SK-N-SH (cell line): ENCODE measurements at regions not wholly inside any gene's neighbourhood (a gene's known extent, or its start where the extent isn't known, plus 50 kb on each side); places are given as distances from the start of the nearest gene placed in this dataset.

Experiments
- CTCF ChIA-PET: fragments of 300-600, 350-600 bp; formaldehyde crosslinking; extraction: SDS; loops from one replicate; lab custom pipeline; 2021; lab: Yijun Ruan, JAX
- POLR2A ChIA-PET: fragments of 350-600 bp; sonication (Branson Sonifier 250); formaldehyde crosslinking; extraction: SDS; loops from one replicate; lab custom pipeline; 2020; ENCODE audit warnings: antibody characterized with exemption, inconsistent platforms; lab: Yijun Ruan, JAX
- DNase-seq: peaks from one replicate; pipeline ENCODE4 v3.0.0; 2012
- H2AFZ ChIP-seq: fragments of 200-600 bp; sonication (generic); 2 replicates; pipeline ENCODE4 v1.8.1; 2016; ENCODE audit warnings: antibody characterized with exemption, mild to moderate bottlenecking, low read depth
- H3F3A ChIP-seq: fragments of 200-600 bp; sonication (generic); replicated peaks from 2 replicates; pipeline ENCODE3; 2016; ENCODE audit warnings: antibody characterized with exemption, mild to moderate bottlenecking; ENCODE audit not compliant: insufficient read depth
- H3K27ac ChIP-seq, 2 experiments: fragments of 200-500 bp in 1 of 2; fragments of 200-600 bp in 1 of 2; sonication (Bioruptor generic) in 1 of 2; sonication (generic), shearing (Covaris generic) in 1 of 2; 2 replicates each; pipeline versions ENCODE4 v1.5.1 to v1.6.1; 2014 to 2016; ENCODE audit warnings: low read depth in 2 of 2, inconsistent platforms in 1 of 2, low read length in 1 of 2, mild to moderate bottlenecking in 1 of 2, mixed read lengths in 1 of 2
- H3K27me3 ChIP-seq: fragments of 200-600 bp; sonication (generic), shearing (Covaris generic); 2 replicates; pipeline ENCODE4 v1.6.1; 2016; ENCODE audit warnings: mixed run types; ENCODE audit not compliant: insufficient read depth
- H3K36me3 ChIP-seq, 2 experiments: fragments of 200-500 bp in 1 of 2; fragments of 200-600 bp in 1 of 2; sonication (Bioruptor generic) in 1 of 2; sonication (generic) in 1 of 2; replicated peaks in 1 of 2; 2 replicates each; pipeline versions ENCODE3 to v1.5.1; 2014 to 2016; ENCODE audit warnings: low read length in 1 of 2, mild to moderate bottlenecking in 1 of 2; ENCODE audit not compliant: insufficient read depth in 2 of 2, control insufficient read depth in 1 of 2
- H3K4me1 ChIP-seq, 2 experiments: fragments of 200-500 bp in 1 of 2; fragments of 200-600 bp in 1 of 2; sonication (Bioruptor generic) in 1 of 2; sonication (generic), shearing (Covaris generic) in 1 of 2; 2 replicates each; pipeline versions ENCODE4 v1.5.1 to v1.6.1; 2014 to 2016; ENCODE audit warnings: low read depth in 1 of 2, low read length in 1 of 2, mixed run types in 1 of 2; ENCODE audit not compliant: insufficient read depth in 2 of 2, control insufficient read depth in 1 of 2
- H3K4me2 ChIP-seq: fragments of 200-600 bp; sonication (generic), shearing (Covaris generic); 2 replicates; pipeline ENCODE4 v1.6.1; 2017; ENCODE audit warnings: mixed run types
- H3K4me3 ChIP-seq, 2 experiments: fragments of 200-500 bp in 1 of 2; fragments of 200-600 bp in 1 of 2; sonication (Bioruptor generic) in 1 of 2; sonication (generic), shearing (Covaris generic) in 1 of 2; 2 replicates each; pipeline versions ENCODE4 v1.5.1 to v1.8.1; 2014 to 2016; ENCODE audit warnings: low read depth in 2 of 2, inconsistent platforms in 1 of 2, low read length in 1 of 2, mild to moderate bottlenecking in 1 of 2, mixed read lengths in 1 of 2, moderate library complexity in 1 of 2
- H3K79me2 ChIP-seq: fragments of 200-600 bp; sonication (generic); 2 replicates; pipeline ENCODE4 v1.8.1; 2017; ENCODE audit warnings: mild to moderate bottlenecking; ENCODE audit not compliant: insufficient read depth
- H3K9ac ChIP-seq: fragments of 200-600 bp; sonication (generic); 2 replicates; pipeline ENCODE4 v1.6.1; 2017; ENCODE audit warnings: mixed run types
- H3K9me2 ChIP-seq: fragments of 200-600 bp; sonication (generic); 2 replicates; pipeline ENCODE4 v1.6.1; 2017; ENCODE audit warnings: mixed run types
- H3K9me3 ChIP-seq: fragments of 200-600 bp; sonication (generic); 2 replicates; pipeline ENCODE4 v1.6.1; 2017; ENCODE audit warnings: mixed run types, mild to moderate bottlenecking, moderate library complexity
- H4K20me1 ChIP-seq: fragments of 200-600 bp; sonication (generic); 2 replicates; pipeline ENCODE4 v1.6.1; 2017; ENCODE audit warnings: mild to moderate bottlenecking, mixed run types; ENCODE audit not compliant: insufficient read depth
- CTCF ChIP-seq: fragments of 200-600 bp; sonication (generic); IDR thresholded peaks from 2 replicates; pipeline ENCODE4 v1.6.1; 2017; ENCODE audit warnings: antibody characterized with exemption, mild to moderate bottlenecking, moderate library complexity
- ELF1 ChIP-seq: IDR thresholded peaks from 2 replicates; pipeline ENCODE4 v1.4.0; 2012
- GABPA ChIP-seq: IDR thresholded peaks from 2 replicates; pipeline ENCODE4 v1.4.0; 2012; ENCODE audit warnings: low read depth, mild to moderate bottlenecking
- PBX3 ChIP-seq: IDR thresholded peaks from 2 replicates; pipeline ENCODE4; 2012
- TEAD4 ChIP-seq: IDR thresholded peaks from 2 replicates; pipeline ENCODE4 v1.4.0; 2012; ENCODE audit warnings: mild to moderate bottlenecking, borderline replicate concordance; ENCODE audit not compliant: insufficient read depth
- USF1 ChIP-seq: IDR thresholded peaks from 2 replicates; pipeline ENCODE4 v1.4.0; 2012; ENCODE audit warnings: low read depth, borderline replicate concordance
- YY1 ChIP-seq: IDR thresholded peaks from 2 replicates; pipeline ENCODE4 v1.4.0; 2012; ENCODE audit warnings: low read depth, mild to moderate bottlenecking
- WGBS: methylation state at CpG from one replicate; pipeline ENCODE4 v1.1.6; 2017; ENCODE audit warnings: low lambda C conversion rate; 5-methylcytosine and 5-hydroxymethylcytosine counted together
- TF ChIP-seq, protein P1 (sequence below): fragments of 150-350 bp; IDR thresholded peaks from 2 replicates; pipeline ENCODE4 v1.6.1; 2017; ENCODE audit warnings: antibody characterized with exemption, low read length, low read depth, borderline replicate concordance

GRCh38 chr18:73535990-73536389 lies 611.6 kb downstream of the FBXO15 start:
- CTCF ChIA-PET: no interaction called here

More at GRCh38 chr18:73535990-73536389, 611.6 kb downstream of the FBXO15 start:
- no peak overlapping the region for H2AFZ ChIP-seq
- H4K20me1 ChIP-seq: no peaks in the 10 kb centered on the region
- no peaks in the 10 kb centered on the region for H3K27me3 ChIP-seq
- no peaks in the 10 kb centered on the region for H3K9me3 ChIP-seq
- H3K4me1 ChIP-seq: no peaks in the 10 kb centered on the region
- no peak for DNase-seq
- no peak overlapping the region for H3K4me3 ChIP-seq
- no peaks in the 10 kb centered on the region for H3K36me3 ChIP-seq
- TF ChIP-seq ELF1 (no peak), CTCF (no peak), TEAD4 (no peak), GABPA (no peak), USF1 (no peak), PBX3 (no peak), YY1 (no peak)
- TF ChIP-seq, protein P1, sequence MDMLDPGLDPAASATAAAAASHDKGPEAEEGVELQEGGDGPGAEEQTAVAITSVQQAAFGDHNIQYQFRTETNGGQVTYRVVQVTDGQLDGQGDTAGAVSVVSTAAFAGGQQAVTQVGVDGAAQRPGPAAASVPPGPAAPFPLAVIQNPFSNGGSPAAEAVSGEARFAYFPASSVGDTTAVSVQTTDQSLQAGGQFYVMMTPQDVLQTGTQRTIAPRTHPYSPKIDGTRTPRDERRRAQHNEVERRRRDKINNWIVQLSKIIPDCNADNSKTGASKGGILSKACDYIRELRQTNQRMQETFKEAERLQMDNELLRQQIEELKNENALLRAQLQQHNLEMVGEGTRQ: no peak
- WGBS: 17% methylated on average over 1 of the region's 1 CpG
- H3K9ac ChIP-seq: no peak overlapping the region
- H3K27ac ChIP-seq: no peak overlapping the region
- H3K9me2 ChIP-seq: no peaks in the 10 kb centered on the region
- no peak overlapping the region for H3K4me2 ChIP-seq
- no peaks in the 10 kb centered on the region for H3K79me2 ChIP-seq
- POLR2A ChIA-PET: no interaction called here
- no peaks in the 10 kb centered on the region for H3F3A ChIP-seq
